ENCODE measurements at regions not wholly inside any gene's neighbourhood (a gene's known extent, or its start where the extent isn't known, plus 50 kb on each side); places are given as distances from the start of the nearest gene placed in this dataset.

GRCh38 chr16:26913851-26914250 lies 152.9 kb upstream of the C16orf82 start:
- TF ChIP-seq ZNF274 (IDR thresholded peaks at IDR 0.05; ENCODE audit: low read depth, low read length) (no peak), SUZ12 (IDR thresholded peaks at IDR 0.05; ENCODE audit: extremely low read depth, insufficient read depth, insufficient read length) (no peak)

Measured in NT2/D1 (cell line).